ENCODE measurements at regions not wholly inside any gene's neighbourhood (a gene's known extent, or its start where the extent isn't known, plus 50 kb on each side); places are given as distances from the start of the nearest gene placed in this dataset.

- TF ChIP-seq, protein P1, sequence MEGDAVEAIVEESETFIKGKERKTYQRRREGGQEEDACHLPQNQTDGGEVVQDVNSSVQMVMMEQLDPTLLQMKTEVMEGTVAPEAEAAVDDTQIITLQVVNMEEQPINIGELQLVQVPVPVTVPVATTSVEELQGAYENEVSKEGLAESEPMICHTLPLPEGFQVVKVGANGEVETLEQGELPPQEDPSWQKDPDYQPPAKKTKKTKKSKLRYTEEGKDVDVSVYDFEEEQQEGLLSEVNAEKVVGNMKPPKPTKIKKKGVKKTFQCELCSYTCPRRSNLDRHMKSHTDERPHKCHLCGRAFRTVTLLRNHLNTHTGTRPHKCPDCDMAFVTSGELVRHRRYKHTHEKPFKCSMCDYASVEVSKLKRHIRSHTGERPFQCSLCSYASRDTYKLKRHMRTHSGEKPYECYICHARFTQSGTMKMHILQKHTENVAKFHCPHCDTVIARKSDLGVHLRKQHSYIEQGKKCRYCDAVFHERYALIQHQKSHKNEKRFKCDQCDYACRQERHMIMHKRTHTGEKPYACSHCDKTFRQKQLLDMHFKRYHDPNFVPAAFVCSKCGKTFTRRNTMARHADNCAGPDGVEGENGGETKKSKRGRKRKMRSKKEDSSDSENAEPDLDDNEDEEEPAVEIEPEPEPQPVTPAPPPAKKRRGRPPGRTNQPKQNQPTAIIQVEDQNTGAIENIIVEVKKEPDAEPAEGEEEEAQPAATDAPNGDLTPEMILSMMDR (IDR thresholded peaks at IDR 0.05; ENCODE audit: insufficient read depth, low read depth, low read length, missing control alignments) = no peak
- peak; percentile 75 for DNase-seq (ENCODE audit: low read depth)
- no peak overlapping the region for H3K4me3 ChIP-seq (ENCODE audit: low read depth, low read length)
Measured at GRCh38 chr5:122723606-122724352, 51.1 kb upstream of the SNX2 start.

Measured in GM12865 (cell line).